Ectodermal cell (in vitro differentiated cells): ENCODE measurements at regions not wholly inside any gene's neighbourhood (a gene's known extent, or its start where the extent isn't known, plus 50 kb on each side); places are given as distances from the start of the nearest gene placed in this dataset.

ENCODE experiments used
- H3K27ac ChIP-seq: 2 replicates; pipeline ENCODE4 v1.7.0; 2013; ENCODE audit warnings: mild to moderate bottlenecking, low read depth, low read length; ENCODE audit not compliant: insufficient read depth, poor library complexity, severe bottlenecking
- H3K27me3 ChIP-seq: 2 replicates; pipeline ENCODE4 v1.7.0; 2013; ENCODE audit warnings: mild to moderate bottlenecking, low read length; ENCODE audit not compliant: insufficient read depth, control insufficient read depth, poor library complexity, severe bottlenecking
- H3K36me3 ChIP-seq: one replicate; pipeline ENCODE4 v1.7.0; 2013; ENCODE audit warnings: low read length; ENCODE audit not compliant: control insufficient read depth, insufficient read depth
- H3K4me1 ChIP-seq: one replicate; pipeline ENCODE4 v1.7.0; 2013; ENCODE audit warnings: low read length; ENCODE audit not compliant: control insufficient read depth, insufficient read depth
- H3K4me3 ChIP-seq: 2 replicates; pipeline ENCODE4 v1.7.0; 2013; ENCODE audit warnings: low read depth, low read length, control low read depth; ENCODE audit not compliant: insufficient read depth
- H3K9me3 ChIP-seq: 2 replicates; pipeline ENCODE4 v1.7.0; 2013; ENCODE audit warnings: mild to moderate bottlenecking, low read length, moderate library complexity; ENCODE audit not compliant: control insufficient read depth
- WGBS, 2 experiments: methylation state at CpG; one replicate each; pipeline ENCODE4 v1.1.7; 2013; ENCODE audit warnings: missing lambda C conversion rate in 2 of 2; 5-methylcytosine and 5-hydroxymethylcytosine counted together

DNA sequence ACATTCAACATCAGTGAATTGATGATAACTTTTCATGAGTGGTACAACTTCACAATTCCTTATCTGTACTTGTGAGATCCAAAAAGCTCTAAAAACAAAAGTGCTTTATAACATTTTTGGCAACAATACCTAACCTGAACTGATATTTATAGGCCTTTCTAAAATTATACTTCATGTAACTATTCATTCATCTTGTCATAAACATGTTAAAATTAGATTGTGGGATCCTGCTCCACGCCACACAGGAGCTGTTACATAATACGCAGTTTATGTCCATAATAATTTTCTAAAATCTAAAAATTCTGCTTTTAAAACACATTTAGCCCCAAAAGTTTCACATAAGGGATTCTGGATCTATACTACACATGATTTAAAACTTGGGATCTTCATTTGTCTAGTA lies 908.5 kb upstream of the CHAC2 start:
- Histone ChIP-seq H3K27me3 (no peaks in the 10 kb centered on the region), H3K4me3 (no peak overlapping the region), H3K4me1 (no peaks in the 10 kb centered on the region), H3K36me3 (no peaks in the 10 kb centered on the region), H3K9me3 (no peaks in the 10 kb centered on the region), H3K27ac (no peak overlapping the region)
- WGBS, 2 experiments, result 93 to 100% methylated on average over 2 of the region's 2 CpGs

DNA sequence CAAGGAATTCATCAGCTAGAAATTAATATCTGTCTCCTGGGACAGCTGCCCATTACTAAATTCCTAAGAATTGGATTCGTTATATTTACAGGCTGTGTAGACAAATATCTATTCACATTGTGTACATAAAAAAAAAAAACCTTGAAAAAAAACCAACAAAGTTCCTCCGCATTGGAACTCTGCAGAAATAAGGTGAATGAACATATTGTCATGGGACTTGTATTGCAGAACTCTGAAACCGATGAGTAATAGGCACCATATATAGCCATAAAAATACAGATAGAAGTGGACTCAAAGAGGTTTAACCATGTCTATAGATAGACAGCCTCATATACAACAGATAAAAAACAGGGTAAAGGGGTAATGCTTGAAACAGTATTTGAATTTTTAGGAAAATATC lies 909.9 kb upstream of the CHAC2 start:
- no peaks in the 10 kb centered on the region for H3K9me3 ChIP-seq
- H3K4me3 ChIP-seq, result no peak overlapping the region
- H3K36me3 ChIP-seq, result no peaks in the 10 kb centered on the region
- no peak overlapping the region for H3K27ac ChIP-seq
- no peaks in the 10 kb centered on the region for H3K4me1 ChIP-seq
- WGBS, 2 experiments, result 100% methylated on average over 1 of the region's 3 CpGs; no CpG with 5 or more reads in 1 of the 2 experiments
- no peaks in the 10 kb centered on the region for H3K27me3 ChIP-seq

DNA sequence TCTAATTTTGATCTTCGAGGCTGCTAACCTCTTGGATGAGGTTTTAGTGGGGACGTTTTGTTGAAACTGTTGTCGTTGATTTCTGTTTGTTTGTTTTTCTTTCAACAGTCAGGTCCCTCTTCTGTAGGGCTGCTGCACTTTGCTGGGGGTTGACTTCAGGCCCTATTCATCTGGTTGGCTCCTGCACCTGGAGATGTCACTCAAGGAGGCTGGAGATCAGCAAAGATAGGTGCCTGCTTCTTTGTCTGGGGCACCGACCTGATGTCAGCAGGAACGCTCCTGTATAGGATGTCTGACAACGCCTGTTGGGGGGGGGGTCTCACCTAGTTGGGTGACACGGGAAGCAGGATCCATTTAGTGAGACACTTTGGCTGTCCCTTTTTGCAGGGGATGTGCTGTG lies 915.6 kb upstream of the CHAC2 start:
- H3K4me3 ChIP-seq, result no peak overlapping the region
- 94 to 96% methylated on average over 7 of the region's 7 CpGs for WGBS, 2 experiments
- no peaks in the 10 kb centered on the region for H3K36me3 ChIP-seq

DNA sequence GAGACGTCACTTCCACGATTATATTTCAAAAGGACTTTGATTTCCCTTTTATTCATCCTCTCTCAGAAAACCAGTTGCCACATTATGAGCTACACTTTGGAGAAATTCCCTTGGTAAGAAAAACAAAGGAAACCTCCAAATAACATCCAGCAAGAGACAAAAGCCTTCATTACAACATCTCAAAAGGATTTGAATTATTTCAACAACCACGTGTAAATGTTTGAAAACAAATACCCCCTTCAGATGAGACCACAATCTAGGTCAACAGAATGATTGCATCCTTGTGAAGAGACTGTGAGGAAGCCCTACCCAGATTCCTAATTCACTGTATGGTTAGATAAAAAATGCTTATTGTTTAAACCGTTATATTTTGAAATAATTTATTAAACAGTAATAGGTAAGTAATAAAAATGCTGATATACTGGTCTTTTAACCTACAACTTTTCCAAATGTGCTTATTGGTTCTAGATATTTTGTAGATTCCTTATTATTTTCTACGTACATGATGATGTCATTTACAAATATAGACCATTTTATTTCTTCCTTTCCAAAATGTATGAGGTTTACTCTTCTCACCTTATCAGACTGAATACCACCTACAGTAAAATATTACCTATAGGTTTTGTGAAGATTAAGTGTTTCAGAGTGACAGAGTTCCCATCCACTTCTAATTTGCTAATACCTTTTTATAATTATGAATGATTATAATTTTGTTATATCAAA lies 922.7 kb upstream of the CHAC2 start:
- no peaks in the 10 kb centered on the region for H3K9me3 ChIP-seq
- H3K27ac ChIP-seq, result no peak overlapping the region
- no peaks in the 10 kb centered on the region for H3K27me3 ChIP-seq
- H3K4me1 ChIP-seq, result no peaks in the 10 kb centered on the region
- 58 to 59% methylated on average over 3 of the region's 5 CpGs for WGBS, 2 experiments
- H3K36me3 ChIP-seq, result no peaks in the 10 kb centered on the region
- H3K4me3 ChIP-seq, result no peak overlapping the region

More for the DNA sequence above, 915.6 kb upstream of the CHAC2 start:
- H3K27me3 ChIP-seq, result no peaks in the 10 kb centered on the region
- no peak overlapping the region for H3K27ac ChIP-seq
- H3K9me3 ChIP-seq, result no peaks in the 10 kb centered on the region
- no peaks in the 10 kb centered on the region for H3K4me1 ChIP-seq

DNA sequence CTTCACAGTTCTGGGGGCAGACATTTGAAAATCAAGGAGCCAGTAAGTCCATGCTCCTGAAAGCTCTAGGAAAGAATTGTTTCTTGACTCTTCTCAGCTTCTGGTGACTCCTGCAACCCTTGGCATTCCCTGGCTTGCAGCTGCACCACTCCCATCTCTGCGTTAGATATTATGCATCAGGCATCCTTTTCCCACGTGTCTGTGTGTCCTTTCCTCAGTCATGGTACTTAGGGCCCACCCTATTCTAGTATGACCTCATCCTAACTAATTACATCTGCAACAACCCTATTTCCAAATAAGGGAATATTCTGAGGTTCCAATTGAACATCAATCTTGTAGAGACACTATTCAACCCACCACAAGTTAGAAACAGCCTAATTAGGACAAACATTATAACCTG lies 931.7 kb upstream of the CHAC2 start:
- Histone ChIP-seq H3K4me3 (no peak overlapping the region), H3K9me3 (no peaks in the 10 kb centered on the region), H3K27ac (no peak overlapping the region), H3K27me3 (no peaks in the 10 kb centered on the region), H3K4me1 (no peaks in the 10 kb centered on the region), H3K36me3 (no peaks in the 10 kb centered on the region)
- 91 to 100% methylated on average over 2 of the region's 2 CpGs for WGBS, 2 experiments

DNA sequence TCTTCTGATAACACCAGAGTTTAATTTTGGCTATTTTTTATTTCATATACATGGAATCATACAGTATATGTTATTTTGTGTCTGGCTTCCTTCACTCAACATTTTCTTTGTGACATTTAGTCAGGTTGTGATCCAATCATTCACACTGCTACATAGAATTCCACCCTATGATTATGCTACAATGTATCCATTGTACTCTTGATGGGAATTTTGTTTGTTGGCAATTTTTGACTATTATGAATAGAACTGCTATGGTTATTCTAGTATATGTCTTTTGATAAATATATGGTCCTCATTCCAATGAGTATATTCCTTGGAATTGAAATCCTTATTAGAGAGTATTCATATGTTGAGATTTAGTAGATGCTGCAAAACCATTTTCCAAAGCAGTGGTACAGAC lies 936.4 kb upstream of the CHAC2 start:
- Histone ChIP-seq H3K27me3 (no peaks in the 10 kb centered on the region), H3K36me3 (no peaks in the 10 kb centered on the region), H3K27ac (no peak overlapping the region), H3K4me3 (no peak overlapping the region), H3K9me3 (no peaks in the 10 kb centered on the region), H3K4me1 (no peaks in the 10 kb centered on the region)

DNA sequence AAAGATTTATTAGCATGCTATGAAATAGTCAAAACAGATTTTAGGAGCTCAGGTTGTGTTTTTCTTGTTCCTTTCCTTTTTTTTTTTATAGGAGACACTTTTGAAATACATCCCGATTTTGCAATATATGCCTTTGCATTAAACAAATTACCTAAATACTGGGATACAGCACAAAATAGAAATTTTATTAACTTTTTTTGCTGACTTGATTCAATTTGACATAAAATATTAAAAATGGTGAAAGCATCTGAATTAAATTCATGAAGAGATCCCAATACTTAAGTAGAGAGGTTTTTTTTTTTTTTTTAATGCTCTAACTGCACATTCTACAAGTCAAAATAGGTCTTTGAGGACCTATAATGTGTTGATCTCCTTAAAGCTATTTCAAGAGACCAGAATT lies 939.5 kb upstream of the CHAC2 start:
- Histone ChIP-seq H3K27ac (no peak overlapping the region), H3K27me3 (no peaks in the 10 kb centered on the region), H3K36me3 (no peaks in the 10 kb centered on the region), H3K9me3 (no peaks in the 10 kb centered on the region), H3K4me1 (no peaks in the 10 kb centered on the region), H3K4me3 (no peak overlapping the region)
- WGBS, 2 experiments, result 100% methylated on average over 1 of the region's 1 CpG; no CpG with 5 or more reads in 1 of the 2 experiments

DNA sequence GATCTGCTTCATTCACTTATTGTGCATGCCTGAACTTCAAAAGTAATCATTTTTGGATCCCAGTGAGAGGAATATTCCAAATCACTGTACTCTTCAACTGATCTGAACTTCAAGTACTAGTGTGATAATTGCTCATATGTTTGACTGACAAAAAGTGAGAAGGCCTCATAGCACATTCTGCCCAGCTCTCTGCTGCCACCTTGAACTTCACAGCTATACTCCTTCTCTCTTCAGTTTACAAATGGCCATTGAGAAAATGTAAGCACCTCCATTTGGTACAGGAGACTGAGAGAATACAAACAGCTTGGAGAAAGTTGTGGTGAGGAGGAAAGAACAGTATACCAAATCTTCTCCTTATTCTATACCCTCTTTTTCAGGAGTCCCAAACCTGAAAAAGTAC lies 946.0 kb upstream of the CHAC2 start:
- no peaks in the 10 kb centered on the region for H3K36me3 ChIP-seq
- H3K4me1 ChIP-seq, result no peaks in the 10 kb centered on the region
- H3K27ac ChIP-seq, result no peak overlapping the region
- no peak overlapping the region for H3K4me3 ChIP-seq
- no peaks in the 10 kb centered on the region for H3K27me3 ChIP-seq
- no peaks in the 10 kb centered on the region for H3K9me3 ChIP-seq

DNA sequence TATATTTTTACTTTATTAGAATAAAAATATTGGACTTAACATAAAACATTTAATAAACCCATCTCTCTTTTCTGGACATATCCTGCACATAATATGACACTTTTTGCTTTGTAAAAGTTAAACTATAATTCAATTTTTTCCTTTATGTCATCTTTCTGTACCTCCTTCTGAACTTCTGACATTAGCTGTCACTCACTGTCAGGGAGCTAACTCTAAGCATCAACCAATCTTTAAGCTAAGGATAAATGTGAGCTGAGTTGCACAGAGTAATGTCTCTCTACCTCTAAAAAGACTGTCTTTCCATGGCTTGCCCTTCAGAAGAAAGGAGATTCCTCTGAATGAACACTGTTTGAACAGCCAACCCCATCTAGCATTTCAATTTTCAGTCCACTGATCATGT lies 948.6 kb upstream of the CHAC2 start:
- Histone ChIP-seq H3K27ac (no peak overlapping the region), H3K36me3 (no peaks in the 10 kb centered on the region), H3K9me3 (no peaks in the 10 kb centered on the region), H3K27me3 (no peaks in the 10 kb centered on the region), H3K4me3 (no peak overlapping the region), H3K4me1 (no peaks in the 10 kb centered on the region)

DNA sequence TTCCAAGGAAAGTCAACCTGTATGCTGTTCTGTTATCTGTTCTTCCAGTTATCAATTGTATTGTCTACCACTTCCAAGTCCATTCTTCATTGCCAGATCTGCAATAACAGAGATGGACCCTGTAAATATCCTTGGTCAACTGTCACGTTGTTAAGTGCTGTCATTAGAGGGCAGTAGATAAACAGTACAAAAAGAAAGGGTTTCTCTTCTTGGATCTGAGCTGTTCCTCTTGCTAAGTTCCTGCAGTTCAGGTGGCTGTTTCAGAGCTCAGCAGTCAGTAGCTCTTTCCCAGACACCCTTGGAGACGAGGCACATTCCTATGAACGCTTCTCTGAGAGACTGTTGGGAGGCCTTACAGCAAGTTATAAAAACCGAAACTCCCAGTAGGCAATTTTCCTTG lies 957.1 kb upstream of the CHAC2 start:
- H3K36me3 ChIP-seq, result no peaks in the 10 kb centered on the region
- no peaks in the 10 kb centered on the region for H3K4me1 ChIP-seq
- no peak overlapping the region for H3K27ac ChIP-seq
- WGBS, 2 experiments, result 49 to 50% methylated on average over 4 of the region's 4 CpGs
- no peaks in the 10 kb centered on the region for H3K27me3 ChIP-seq
- no peak overlapping the region for H3K4me3 ChIP-seq
- H3K9me3 ChIP-seq, result no peaks in the 10 kb centered on the region

DNA sequence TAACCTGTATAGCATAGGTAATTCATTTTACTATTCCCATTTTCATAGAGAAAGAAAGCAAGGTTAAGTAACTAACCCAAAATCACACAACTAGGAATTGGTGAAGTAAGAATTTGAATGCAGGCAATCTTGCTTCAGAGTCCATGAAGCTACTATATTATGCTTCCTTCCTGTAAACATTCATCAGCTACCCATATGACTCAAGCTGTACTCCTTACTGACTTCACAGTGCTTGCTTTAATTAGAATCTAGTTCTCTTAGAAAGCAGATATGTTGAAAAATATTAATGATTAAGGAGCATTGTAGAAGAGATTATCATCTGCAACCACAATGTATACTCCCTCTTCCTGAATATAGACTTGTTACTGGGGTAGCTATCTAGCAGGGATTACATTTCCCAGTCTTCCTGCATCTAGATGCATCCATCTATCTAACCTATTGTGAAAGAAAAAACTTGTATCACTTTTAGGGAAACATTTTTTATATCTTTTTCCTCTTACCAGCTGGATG lies 961.6 kb upstream of the CHAC2 start:
- Histone ChIP-seq H3K27ac (no peak overlapping the region), H3K36me3 (no peaks in the 10 kb centered on the region), H3K27me3 (no peaks in the 10 kb centered on the region), H3K4me3 (no peak overlapping the region), H3K9me3 (no peaks in the 10 kb centered on the region), H3K4me1 (no peaks in the 10 kb centered on the region)
